ENCODE measurements at regions not wholly inside any gene's neighbourhood (a gene's known extent, or its start where the extent isn't known, plus 50 kb on each side); places are given as distances from the start of the nearest gene placed in this dataset.
A peak's percentile ranks its signal among the peaks of the same experiment; 100 is the strongest.

DNA sequence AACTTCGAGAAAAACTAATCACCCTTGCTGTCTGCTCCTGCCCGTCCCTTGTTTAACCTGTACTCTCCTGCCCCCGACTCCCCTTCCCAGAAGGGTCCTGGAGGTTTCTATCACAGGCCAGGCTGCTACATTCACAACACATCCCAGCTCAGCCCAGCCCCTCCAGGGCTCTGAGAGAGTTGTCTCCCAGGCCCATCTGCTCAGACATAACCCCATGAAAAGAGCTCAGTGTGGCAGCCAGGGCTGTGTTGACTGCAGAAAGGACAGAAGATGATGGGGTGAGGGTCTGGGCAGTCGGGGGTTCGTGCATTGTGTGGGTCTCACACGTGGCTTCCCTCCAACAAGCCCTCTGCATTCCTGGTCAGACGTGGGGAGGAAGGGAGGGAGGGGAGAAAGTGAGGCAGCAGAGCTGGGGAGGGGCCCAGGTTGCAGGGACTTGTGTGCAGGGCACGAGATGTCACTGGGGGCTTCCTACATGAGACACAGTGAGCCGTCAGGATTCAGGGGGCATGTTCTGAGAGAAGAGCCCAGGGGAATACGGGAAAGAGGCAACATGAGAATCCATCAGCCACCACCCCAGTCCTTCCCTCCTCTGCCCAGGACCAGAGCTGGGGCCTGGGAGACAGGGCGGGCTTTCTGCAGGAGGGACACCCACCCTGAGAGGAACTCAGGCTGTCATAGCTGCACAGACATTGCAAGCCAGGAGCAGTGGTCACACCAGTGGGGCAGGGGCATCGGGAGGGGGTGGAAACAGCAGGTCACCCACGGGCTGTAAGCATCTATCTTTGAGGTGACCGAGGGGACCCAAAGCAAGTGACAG lies 372.9 kb downstream of the PREX1 start:
- in situ Hi-C loops (cut with HindIII; ENCODE audit: extremely low pct_ligation_motif_present, low pct_unique_long_range_greater_than_20kb) = no loop called here
- FAIRE-seq = no peak

DNA sequence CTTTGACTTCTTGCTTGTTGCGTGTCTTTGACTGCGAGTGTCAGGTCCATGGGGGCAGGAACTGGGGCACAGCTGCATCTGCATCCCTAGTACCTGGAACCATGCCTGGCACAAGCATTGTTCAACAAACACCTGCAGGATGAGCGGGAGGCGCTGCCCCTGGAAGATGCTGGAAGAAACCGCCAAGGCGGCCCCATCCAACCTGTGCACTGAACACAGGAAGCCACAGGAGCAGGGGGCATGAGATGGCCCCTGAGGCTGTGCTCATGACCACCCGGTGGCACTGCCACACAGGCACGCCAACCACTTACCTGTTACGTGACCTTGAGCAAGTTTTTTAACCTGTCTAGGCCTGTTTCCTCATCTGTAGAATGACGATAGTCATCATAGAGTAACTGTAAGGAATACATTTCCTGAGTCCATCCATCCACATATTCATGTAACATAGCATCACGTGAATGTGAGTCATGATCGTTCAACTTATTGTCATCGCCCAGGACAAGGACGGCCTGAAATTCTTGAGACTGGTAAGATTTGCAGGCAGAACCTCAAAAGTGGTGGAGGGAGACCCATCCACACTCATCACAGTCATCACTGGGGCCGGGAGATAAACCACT lies 374.2 kb downstream of the PREX1 start:
- WGBS (ENCODE audit: low lambda C conversion rate) = 56% methylated on average over 15 of the region's 15 CpGs
- Histone ChIP-seq H3K4me2 (ENCODE audit: low read depth, low read length) (no peak overlapping the region), H3K36me3 (replicated peaks in 1 of 2; ENCODE audit: control insufficient read depth in 1 of 2, insufficient read depth in 2 of 2, low read length in 2 of 2) (no peaks in the 10 kb centered on the region), H4K20me1 (ENCODE audit: insufficient read depth, low read length) (no peaks in the 10 kb centered on the region), H3K27ac (ENCODE audit: extremely low read length, insufficient read depth, low read length) (no peak overlapping the region), H3K27me3 (ENCODE audit: control insufficient read depth in 1 of 2, insufficient read depth in 2 of 2, low read length in 2 of 2) (peaks cover 4 to 51% of the 10 kb centered on the region in 2 experiments; a peak in 4 of 5 replicates), H3K79me2 (ENCODE audit: insufficient read depth, low read length) (no peaks in the 10 kb centered on the region), H3K9me3 (ENCODE audit: low read length) (no peaks in the 10 kb centered on the region), H3K4me1 (ENCODE audit: insufficient read depth, low read length) (no peaks in the 10 kb centered on the region), H3K9ac (ENCODE audit: insufficient read depth, low read depth, low read length) (no peak overlapping the region), H3K4me3 (replicated peaks in 1 of 3; ENCODE audit: insufficient read depth in 1 of 3, low read depth in 2 of 3, low read length in 3 of 3) (no peak overlapping the region), H2AFZ (ENCODE audit: low read length) (no peak overlapping the region)
- FAIRE-seq = no peak
- CTCF ChIA-PET (ENCODE audit: low intra/inter-chr PET ratio, low total read pairs) = no interaction called here
- no peak for ATAC-seq
- in situ Hi-C loops (cut with HindIII; ENCODE audit: extremely low pct_ligation_motif_present, low pct_unique_long_range_greater_than_20kb) (no loop called here), intact Hi-C loops (cut with micrococcal nuclease; ENCODE audit: unreplicated experiment) (no loop called here)
- TF ChIP-seq ZBTB20 (CRISPR knock-in tag; IDR thresholded peaks at IDR 0.05; ENCODE audit: borderline replicate concordance, low read depth) (no peak), CREB1 (IDR thresholded peaks at IDR 0.05) (peak; percentile 52; the same call in 1 of the 2 replicates), CREB1 (CRISPR knock-in tag; IDR thresholded peaks at IDR 0.05) (no peak)
- POLR2A ChIA-PET = no interaction called here
- no TSS peak for BruUV-seq (replicated peaks)
- no peak for DNase-seq (ENCODE audit: low spot score)

More for the DNA sequence above, 372.9 kb downstream of the PREX1 start:
- no peaks in the 10 kb centered on the region for H4K20me1 ChIP-seq (ENCODE audit: insufficient read depth, low read length)
- H3K4me3 ChIP-seq (replicated peaks in 1 of 3; ENCODE audit: insufficient read depth in 1 of 3, low read depth in 2 of 3, low read length in 3 of 3) = no peak overlapping the region
- DNase-seq (ENCODE audit: low spot score) (no peak), ATAC-seq (no peak)
- no peak overlapping the region for H3K27ac ChIP-seq (ENCODE audit: extremely low read length, insufficient read depth, low read length)
- no peak overlapping the region for H3K9ac ChIP-seq (ENCODE audit: insufficient read depth, low read depth, low read length)
- 5% methylated on average over 14 of the region's 14 CpGs for WGBS (ENCODE audit: low lambda C conversion rate)
- intact Hi-C loops (cut with micrococcal nuclease; ENCODE audit: unreplicated experiment) = no loop called here
- ChIA-PET CTCF (ENCODE audit: low intra/inter-chr PET ratio, low total read pairs) (no interaction called here), POLR2A (no interaction called here)
- no peaks in the 10 kb centered on the region for H3K36me3 ChIP-seq (replicated peaks in 1 of 2; ENCODE audit: control insufficient read depth in 1 of 2, insufficient read depth in 2 of 2, low read length in 2 of 2)
- H3K9me3 ChIP-seq (ENCODE audit: low read length) = no peaks in the 10 kb centered on the region
- no peaks in the 10 kb centered on the region for H3K4me1 ChIP-seq (ENCODE audit: insufficient read depth, low read length)
- H3K27me3 ChIP-seq (ENCODE audit: control insufficient read depth in 1 of 2, insufficient read depth in 2 of 2, low read length in 2 of 2) = peaks cover 9 to 61% of the 10 kb centered on the region in 2 experiments; a peak in 4 of 5 replicates
- TF ChIP-seq MAFG (CRISPR knock-in tag; IDR thresholded peaks at IDR 0.05) (0 out of 2 replicates have a peak, but pooled peaks have one; percentile 12), GABPA (IDR thresholded peaks at IDR 0.05; ENCODE audit: low read depth, low read length) (no peak), GABPA (CRISPR knock-in tag; IDR thresholded peaks at IDR 0.05; ENCODE audit: low read depth) (no peak)
- H3K79me2 ChIP-seq (ENCODE audit: insufficient read depth, low read length) = no peaks in the 10 kb centered on the region
- H2AFZ ChIP-seq (ENCODE audit: low read length) = no peak overlapping the region
- no TSS peak for BruUV-seq (replicated peaks)
- no peak overlapping the region for H3K4me2 ChIP-seq (ENCODE audit: low read depth, low read length)
